COLO668 (cell line): ENCODE measurements at regions not wholly inside any gene's neighbourhood (a gene's known extent, or its start where the extent isn't known, plus 50 kb on each side); places are given as distances from the start of the nearest gene placed in this dataset.

Experiments used
- DNase-seq: peaks from one replicate; lab custom pipeline; 2025; ENCODE audit not compliant: unreplicated experiment; lab: John Stamatoyannopoulos, UW

DNA sequence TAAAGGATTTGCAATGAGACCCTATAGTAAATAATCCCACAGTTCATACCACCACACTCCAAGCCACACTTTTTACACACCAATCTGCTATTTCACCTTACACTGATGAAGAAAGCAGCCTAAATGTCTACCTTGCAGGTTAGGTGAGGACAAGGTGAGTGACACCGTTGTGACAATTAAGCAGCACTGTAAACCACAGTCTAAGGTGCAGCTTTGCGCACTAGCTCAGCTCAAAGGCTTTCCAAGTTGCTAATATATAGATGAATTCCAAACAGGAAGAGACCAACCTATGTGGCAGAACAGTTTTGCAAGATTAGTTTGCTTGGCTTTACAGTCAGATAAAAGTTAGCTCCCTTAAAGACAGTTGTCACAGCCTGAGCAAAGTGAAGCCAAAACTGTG is 429.5 kb upstream of the MARCKS start:
- DNase-seq, result no peak

DNA sequence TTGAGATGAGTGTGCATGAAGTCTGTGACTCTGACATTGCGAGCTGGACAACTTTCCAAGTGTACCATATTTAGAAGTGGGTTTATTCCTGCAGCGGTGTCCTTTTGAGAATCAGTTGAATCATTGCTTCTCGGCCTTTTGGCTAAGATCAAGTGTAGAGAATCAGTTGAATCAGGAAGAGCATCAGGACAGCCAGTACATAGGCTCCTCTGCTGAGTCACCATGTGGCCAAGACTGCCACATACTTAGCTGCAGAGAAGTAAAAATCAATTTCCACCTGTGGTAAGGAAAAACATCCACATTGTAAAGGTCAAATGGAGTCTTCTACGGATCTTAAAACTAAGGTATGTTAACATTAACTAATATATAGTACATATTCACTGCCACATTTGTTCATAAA is 428.4 kb upstream of the MARCKS start:
- DNase-seq, result no peak

DNA sequence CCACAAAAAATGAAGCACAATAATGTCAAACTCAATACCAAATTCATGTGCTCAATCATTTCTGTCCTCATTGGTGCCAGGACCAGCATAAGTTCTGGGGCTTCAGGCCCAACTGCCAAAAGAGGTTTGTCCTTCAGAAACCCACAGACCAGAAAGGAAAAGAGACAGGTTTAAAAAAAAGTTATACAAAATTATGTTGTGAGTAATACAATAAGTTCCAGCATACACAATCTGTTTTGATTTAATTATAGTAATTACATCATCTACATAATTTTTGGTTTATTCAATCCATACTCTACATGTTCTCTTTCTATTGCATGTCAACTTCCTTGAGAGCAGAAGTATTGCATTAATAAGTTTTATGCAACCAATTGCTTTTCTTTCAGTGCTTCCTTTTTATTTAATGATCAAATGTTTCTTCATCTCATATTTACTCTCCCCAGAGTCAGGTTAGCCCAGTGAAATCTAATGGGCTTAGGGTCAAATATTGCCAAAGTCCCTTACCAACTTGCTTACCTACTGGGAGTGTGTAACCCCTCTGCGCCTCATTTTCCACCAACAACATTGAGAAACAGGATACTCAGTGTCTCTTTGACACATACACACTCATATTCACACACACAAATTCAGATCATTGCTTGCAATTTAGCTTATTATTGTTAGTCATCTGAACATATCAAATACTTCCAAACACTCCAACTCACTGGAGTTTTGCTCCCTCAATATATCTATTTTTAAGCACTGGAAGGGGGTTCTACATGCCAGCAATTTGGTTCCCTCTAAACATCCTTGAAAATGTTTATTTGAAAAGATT is 424.4 kb upstream of the MARCKS start:
- DNase-seq, result no peak

- DNase-seq, result no peak
Measured at GRCh38 chr6:113433335-113433991, 423.7 kb upstream of the MARCKS start.

DNA sequence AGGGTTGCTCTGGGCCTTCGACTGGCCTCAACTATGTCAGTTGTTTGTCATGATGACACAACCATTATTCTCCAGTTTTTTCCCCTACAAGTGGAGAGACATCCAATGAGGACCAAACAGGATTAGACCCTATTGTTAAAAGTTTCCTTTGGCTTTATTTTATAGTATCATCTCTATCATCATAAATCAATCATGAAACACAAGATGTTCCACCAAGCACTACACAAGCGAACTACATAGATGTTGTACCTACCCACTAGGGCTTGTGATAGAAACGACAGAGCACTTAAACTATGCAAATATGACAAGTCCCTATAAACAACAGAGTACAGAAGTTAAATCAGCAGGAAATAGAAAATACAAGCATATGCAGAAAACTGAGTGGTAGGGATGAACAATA is 422.5 kb upstream of the MARCKS start:
- no peak for DNase-seq

- DNase-seq, result no peak
Measured at GRCh38 chr6:113437566-113437965, 419.6 kb upstream of the MARCKS start.

DNA sequence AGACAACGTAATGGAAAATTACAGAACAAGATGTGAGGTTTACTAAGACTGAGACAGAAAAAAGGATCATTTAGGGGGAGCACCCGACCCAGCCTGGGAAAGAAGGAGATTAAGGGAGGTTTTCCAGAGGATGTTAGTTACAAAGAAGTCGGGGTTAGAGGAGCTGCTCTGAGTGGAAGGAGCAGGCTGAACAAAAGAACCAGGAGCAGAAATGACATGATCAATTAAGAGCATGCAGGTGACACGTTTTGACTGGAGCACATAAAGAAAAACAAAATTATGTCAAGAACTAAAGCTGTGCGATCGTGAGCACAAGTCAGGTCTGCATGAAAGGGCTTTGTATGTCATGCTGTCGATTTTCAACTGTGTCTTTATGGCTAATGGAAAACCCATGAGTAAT is 417.3 kb upstream of the MARCKS start:
- no peak for DNase-seq

DNA sequence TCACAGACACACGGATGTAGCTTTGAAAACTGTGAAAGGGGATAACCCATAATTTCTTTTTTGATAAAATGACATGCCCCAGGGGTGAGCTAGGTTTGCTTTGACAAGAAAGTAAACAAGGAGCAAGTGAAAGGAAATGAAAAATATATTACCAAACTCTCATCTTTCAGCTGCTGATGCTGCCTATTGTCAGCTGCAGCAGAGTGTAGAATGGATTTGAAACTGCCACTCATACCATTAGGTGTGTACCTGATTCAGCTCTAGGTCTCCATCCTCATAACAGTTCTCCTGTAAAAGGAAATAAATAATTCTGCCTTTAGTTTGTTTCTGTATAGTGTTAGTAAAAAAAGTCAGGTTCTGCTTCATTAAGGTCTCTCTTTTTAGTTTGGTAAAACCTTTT is 415.1 kb upstream of the MARCKS start:
- peak; percentile 11 for DNase-seq

GRCh38 chr6:113445201-113445600 is 411.9 kb upstream of the MARCKS start:
- no peak for DNase-seq

GRCh38 chr6:113447088-113447831 is 409.9 kb upstream of the MARCKS start:
- DNase-seq, result no peak

- no peak for DNase-seq
Measured at GRCh38 chr6:113449051-113449450, 408.1 kb upstream of the MARCKS start.

GRCh38 chr6:113450061-113450465 is 407.1 kb upstream of the MARCKS start:
- DNase-seq, result no peak

DNA sequence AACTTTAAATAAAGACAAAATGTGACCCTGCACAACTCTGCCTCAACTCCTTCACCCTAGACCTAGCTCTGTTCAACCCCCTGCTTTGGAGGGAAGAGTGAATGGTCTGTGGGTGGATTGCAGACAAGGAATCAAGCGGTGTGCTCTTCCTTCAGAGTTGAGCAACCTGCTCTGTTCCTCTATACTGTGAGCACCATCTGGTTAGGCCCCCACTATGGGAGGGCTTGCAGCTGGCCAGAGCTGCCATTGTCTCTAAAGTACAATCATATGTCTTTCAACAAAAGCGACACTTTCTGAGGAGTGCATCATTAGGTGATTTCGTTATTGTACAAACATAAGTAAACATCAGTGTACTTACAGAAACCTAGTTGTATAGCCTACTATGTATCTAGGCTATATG is 406.1 kb upstream of the MARCKS start:
- peak; percentile 1 for DNase-seq

- no peak for DNase-seq
Measured at GRCh38 chr6:113457198-113457597, 399.9 kb upstream of the MARCKS start.

DNA sequence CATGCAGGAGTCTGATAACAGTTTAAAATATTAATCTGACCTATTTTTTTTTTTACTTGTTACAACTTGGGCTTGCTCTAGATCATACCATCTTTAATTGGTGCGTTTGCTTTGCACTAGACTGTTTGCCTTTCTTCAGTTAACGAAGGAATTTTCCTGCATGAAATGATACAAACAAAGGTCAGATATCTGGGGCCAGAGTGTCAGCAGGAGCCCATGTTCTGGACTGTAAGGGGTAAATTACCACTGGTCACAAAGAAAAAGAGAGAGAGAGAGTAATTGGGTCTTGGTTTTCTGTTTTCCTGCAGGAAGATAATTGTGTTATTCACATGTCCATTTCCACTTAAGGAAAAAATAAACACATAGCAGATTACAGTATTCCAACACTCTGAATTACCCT is 399.4 kb upstream of the MARCKS start:
- no peak for DNase-seq

- DNase-seq, result no peak
Measured at GRCh38 chr6:113458368-113459010, 398.7 kb upstream of the MARCKS start.

DNA sequence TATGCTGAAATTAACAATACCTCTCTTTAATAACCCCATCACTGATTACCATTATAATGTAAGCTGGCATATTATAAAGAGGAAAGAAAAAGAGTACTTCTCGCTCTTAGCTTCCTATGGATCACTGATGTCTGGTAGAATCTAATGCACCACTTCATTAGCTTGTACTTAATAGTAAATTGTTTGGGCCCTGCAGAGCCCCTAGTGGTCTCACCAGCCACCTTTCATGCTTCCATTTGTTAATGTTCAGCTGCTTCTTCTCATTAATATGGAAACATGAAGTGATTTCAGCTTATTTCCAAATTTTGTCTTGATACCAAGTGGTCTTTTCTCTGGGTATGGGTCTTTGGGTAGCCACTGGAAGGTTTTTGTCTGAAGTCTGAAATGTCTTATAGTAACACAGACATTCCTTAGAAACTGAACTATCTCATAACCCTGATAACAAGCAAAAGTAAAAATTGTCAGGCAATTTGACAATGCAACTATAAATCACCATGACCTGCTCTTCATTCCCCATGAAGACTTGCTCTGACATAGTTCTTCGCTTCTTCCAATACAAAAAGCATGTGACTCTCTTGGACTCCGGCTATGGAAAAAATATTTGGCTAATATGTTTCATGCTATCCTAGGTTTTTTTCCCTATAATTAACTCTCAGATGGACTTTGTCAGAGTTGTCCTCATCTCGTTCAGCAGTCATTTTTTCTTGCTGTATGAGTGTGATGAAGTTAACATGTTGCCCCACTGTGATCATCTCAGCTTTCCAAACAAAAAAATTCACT is 395.8 kb upstream of the MARCKS start:
- DNase-seq, result no peak

DNA sequence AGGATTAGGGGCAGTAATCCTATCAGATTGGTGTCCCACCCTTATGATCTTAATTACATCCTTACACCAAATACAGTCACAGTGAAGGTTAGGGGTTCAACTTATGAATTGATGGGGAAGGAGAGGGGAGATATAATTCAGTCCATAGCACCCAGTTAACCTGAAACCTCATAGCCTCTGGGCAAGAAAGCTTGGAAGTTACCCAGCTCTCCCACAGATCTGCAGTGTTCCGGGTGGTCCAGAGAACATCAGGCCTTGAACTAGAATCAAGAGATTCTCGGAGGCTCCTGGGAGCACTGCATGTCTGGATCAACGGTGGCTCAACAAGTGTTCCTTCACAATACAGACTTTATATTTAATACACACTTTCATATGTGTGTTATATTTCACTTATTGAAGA is 392.6 kb upstream of the MARCKS start:
- no peak for DNase-seq

DNA sequence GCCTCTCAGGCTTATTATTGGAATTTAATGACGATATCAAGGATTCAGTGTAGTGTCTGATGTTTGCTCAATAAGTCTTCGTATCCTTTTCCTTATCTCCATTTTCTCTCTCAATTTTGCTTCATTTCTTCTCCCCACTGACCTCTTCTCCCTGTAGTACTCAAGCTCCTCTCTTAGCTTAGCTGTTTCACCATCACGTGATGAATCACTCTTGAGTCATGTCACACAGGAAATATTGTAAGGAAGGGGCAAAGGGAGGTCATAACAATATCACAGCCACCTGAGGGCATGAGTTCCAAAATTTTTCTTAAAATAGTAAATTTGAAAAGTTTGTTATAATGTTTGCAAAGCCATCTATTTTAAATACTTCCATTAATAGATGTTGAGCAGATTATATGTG is 392.2 kb upstream of the MARCKS start:
- no peak for DNase-seq

- no peak for DNase-seq
Measured at GRCh38 chr6:113466526-113466925, 390.6 kb upstream of the MARCKS start.

GRCh38 chr6:113475392-113475791 is 381.8 kb upstream of the MARCKS start:
- DNase-seq, result no peak
